ENCODE measurements at regions not wholly inside any gene's neighbourhood (a gene's known extent, or its start where the extent isn't known, plus 50 kb on each side); places are given as distances from the start of the nearest gene placed in this dataset.

DNA sequence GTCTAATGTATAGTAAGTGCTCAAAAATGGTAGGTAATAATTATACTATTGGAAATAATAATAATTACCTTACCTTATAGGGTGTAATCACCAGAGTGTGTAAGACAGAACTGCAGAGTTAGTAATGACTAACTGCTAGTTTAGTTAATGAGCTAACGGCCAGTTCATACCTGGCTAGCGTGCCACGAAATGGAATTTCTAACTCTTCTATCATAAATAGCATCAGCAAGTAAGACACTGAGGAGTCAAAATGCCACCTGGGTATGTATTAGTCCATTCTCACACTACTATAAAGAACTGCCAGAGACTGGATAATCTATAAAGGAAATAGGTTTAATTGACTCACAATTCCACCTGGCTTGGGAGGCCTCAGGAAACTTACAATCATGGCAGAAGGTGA lies 63.4 kb upstream of the CEP85L start:
- intact Hi-C loops (cut with micrococcal nuclease; ENCODE audit: unreplicated experiment) (no loop called here), in situ Hi-C loops (cut with MboI) (no loop called here)
- no peak overlapping the region for H3K9ac ChIP-seq (ENCODE audit: control insufficient read depth, insufficient read depth, low read length)
- H3K4me2 ChIP-seq (ENCODE audit: control insufficient read depth, insufficient read depth) = no peak overlapping the region
- H2AFZ ChIP-seq (ENCODE audit: control insufficient read depth, low read depth, low read length) = no peak overlapping the region
- SMC1A ChIA-PET (ENCODE audit: uncharacterized antibody, unreplicated experiment) = no interaction called here
- RAD21 ChIA-PET (ENCODE audit: unreplicated experiment) = no interaction called here
- no peaks in the 10 kb centered on the region for H3K27me3 ChIP-seq (replicated peaks in 1 of 2; ENCODE audit: control insufficient read depth in 2 of 2, insufficient read depth in 2 of 2, low read length in 1 of 2)
- ATAC-seq = no peak
- POLR2A ChIA-PET = no interaction called here
- FAIRE-seq = no peak
- H3K27ac ChIP-seq (ENCODE audit: control insufficient read depth, insufficient read depth) = no peak overlapping the region
- H3K4me3 ChIP-seq = no peak overlapping the region
- no peaks in the 10 kb centered on the region for H3K79me2 ChIP-seq (ENCODE audit: control insufficient read depth, insufficient read depth, low read length)
- DNase-seq (ENCODE audit: low read depth, low spot score) = no peak
- H3K9me3 ChIP-seq (replicated peaks; ENCODE audit: control insufficient read depth, insufficient read depth, low read length) = no peaks in the 10 kb centered on the region
- peaks cover 18% of the 10 kb centered on the region for H3K4me1 ChIP-seq (ENCODE audit: control insufficient read depth, insufficient read depth, low read length)
- CTCF ChIA-PET = interaction anchor here (1.3 kb wide), 1 partner anchor 28 kb away, joined by 3 read pairs; no protein-coding TSS in a partner anchor
- 80% methylated on average over 3 of the region's 3 CpGs for WGBS (ENCODE audit: insufficient coverage, insufficient replicate concordance, low lambda C conversion rate, missing lambda C conversion rate)
- BruUV-seq (replicated peaks) = no TSS peak
- TF ChIP-seq, protein P1, sequence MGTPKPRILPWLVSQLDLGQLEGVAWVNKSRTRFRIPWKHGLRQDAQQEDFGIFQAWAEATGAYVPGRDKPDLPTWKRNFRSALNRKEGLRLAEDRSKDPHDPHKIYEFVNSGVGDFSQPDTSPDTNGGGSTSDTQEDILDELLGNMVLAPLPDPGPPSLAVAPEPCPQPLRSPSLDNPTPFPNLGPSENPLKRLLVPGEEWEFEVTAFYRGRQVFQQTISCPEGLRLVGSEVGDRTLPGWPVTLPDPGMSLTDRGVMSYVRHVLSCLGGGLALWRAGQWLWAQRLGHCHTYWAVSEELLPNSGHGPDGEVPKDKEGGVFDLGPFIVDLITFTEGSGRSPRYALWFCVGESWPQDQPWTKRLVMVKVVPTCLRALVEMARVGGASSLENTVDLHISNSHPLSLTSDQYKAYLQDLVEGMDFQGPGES (IDR thresholded peaks at IDR 0.05) = no peak
- TF ChIP-seq TARDBP (IDR thresholded peaks at IDR 0.05; ENCODE audit: borderline replicate concordance) = no peak
- TF ChIP-seq, protein P2, sequence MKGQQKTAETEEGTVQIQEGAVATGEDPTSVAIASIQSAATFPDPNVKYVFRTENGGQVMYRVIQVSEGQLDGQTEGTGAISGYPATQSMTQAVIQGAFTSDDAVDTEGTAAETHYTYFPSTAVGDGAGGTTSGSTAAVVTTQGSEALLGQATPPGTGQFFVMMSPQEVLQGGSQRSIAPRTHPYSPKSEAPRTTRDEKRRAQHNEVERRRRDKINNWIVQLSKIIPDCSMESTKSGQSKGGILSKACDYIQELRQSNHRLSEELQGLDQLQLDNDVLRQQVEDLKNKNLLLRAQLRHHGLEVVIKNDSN (IDR thresholded peaks at IDR 0.05; ENCODE audit: borderline replicate concordance, extremely low read length, insufficient read depth, low read depth, low read length) = no peak
- TF ChIP-seq NBN (IDR thresholded peaks at IDR 0.05) = no peak
- TF ChIP-seq, protein P3, sequence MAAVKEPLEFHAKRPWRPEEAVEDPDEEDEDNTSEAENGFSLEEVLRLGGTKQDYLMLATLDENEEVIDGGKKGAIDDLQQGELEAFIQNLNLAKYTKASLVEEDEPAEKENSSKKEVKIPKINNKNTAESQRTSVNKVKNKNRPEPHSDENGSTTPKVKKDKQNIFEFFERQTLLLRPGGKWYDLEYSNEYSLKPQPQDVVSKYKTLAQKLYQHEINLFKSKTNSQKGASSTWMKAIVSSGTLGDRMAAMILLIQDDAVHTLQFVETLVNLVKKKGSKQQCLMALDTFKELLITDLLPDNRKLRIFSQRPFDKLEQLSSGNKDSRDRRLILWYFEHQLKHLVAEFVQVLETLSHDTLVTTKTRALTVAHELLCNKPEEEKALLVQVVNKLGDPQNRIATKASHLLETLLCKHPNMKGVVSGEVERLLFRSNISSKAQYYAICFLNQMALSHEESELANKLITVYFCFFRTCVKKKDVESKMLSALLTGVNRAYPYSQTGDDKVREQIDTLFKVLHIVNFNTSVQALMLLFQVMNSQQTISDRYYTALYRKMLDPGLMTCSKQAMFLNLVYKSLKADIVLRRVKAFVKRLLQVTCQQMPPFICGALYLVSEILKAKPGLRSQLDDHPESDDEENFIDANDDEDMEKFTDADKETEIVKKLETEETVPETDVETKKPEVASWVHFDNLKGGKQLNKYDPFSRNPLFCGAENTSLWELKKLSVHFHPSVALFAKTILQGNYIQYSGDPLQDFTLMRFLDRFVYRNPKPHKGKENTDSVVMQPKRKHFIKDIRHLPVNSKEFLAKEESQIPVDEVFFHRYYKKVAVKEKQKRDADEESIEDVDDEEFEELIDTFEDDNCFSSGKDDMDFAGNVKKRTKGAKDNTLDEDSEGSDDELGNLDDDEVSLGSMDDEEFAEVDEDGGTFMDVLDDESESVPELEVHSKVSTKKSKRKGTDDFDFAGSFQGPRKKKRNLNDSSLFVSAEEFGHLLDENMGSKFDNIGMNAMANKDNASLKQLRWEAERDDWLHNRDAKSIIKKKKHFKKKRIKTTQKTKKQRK (IDR thresholded peaks at IDR 0.05; ENCODE audit: low read depth, low read length) = no peak
- TF ChIP-seq SMAD5 (IDR thresholded peaks at IDR 0.05; ENCODE audit: low read depth) = no peak
- TF ChIP-seq MLLT1 (IDR thresholded peaks at IDR 0.05) = no peak
- TF ChIP-seq HDAC6 (IDR thresholded peaks at IDR 0.05; ENCODE audit: unreplicated experiment) = no peak
- no peak for TF ChIP-seq CBX5 (IDR thresholded peaks at IDR 0.05; ENCODE audit: low read depth)
- H4K20me1 ChIP-seq (ENCODE audit: control insufficient read depth, insufficient read depth) = no peaks in the 10 kb centered on the region
- H3K36me3 ChIP-seq (ENCODE audit: control insufficient read depth in 2 of 2, insufficient read depth in 2 of 2, low read length in 1 of 2) = no peaks in the 10 kb centered on the region

Data from GM12878 (cell line).